ENCODE measurements at regions not wholly inside any gene's neighbourhood (a gene's known extent, or its start where the extent isn't known, plus 50 kb on each side); places are given as distances from the start of the nearest gene placed in this dataset.
A peak's percentile ranks its signal among the peaks of the same experiment; 100 is the strongest.
"Not testable (repeated sequence)": the region's sequence is repeated elsewhere in the genome, so short reads cannot be mapped to it uniquely, and the experiment has no call there.

DNA sequence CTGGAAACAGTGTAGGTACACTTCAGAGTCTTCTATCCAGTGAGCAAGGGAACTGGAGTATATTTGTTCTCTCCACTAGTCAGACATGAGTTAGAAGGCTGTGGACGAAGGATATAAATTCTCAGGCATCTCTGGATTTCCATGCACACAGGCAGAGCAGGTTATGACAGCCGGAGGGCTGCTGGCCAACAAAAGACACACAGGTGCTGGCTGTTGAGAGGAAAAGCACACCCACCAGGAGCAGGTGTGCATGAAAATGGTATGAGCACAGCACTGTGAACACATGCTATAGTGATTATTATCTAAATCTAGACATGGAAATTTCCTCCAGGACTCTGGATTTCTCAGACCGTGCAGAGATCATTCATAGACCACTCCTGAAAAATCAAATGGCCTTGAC, 444.7 kb upstream of the RPS6KA3 start:
- no peak for DNase-seq

DNA sequence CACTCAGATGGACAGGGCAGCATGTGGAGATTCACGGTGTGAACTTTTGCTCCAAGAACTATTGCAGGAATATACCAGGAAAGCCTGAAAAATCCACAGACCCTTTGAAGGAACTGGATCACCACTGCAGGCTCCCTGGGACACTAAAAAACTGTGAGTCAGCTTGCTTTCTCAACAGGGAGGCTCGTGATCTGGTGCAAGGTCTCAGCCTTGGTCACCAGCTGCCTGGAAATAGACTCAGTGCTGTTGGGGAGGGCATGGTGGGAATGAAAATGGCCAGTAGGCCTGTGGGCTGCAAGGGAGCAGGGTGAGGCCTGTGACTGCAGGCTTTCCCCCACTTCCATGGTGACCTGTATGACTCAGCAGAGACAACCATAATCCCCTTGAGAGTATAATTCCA, 426.4 kb upstream of the RPS6KA3 start:
- no peak for DNase-seq

DNA sequence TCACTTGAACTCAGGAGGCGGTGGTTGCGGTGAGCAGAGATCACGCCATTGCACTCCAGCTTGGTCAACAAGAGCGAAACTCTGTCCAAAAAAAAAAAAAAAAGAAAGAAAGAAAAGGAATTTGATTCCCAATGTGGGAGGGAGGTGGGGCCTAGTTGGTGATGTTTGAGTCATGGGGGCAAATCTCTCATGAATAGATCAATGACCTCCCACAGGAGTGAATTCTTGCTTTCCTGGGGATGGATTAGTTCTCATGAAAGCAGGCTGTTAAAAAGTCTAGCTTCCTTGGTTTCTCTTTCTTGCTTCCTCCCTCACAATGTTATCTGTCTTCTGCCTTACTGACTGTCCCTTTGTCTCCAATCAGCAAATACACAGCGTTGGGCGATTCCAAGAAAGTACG, 419.5 kb upstream of the RPS6KA3 start:
- DNase-seq = no peak

DNA sequence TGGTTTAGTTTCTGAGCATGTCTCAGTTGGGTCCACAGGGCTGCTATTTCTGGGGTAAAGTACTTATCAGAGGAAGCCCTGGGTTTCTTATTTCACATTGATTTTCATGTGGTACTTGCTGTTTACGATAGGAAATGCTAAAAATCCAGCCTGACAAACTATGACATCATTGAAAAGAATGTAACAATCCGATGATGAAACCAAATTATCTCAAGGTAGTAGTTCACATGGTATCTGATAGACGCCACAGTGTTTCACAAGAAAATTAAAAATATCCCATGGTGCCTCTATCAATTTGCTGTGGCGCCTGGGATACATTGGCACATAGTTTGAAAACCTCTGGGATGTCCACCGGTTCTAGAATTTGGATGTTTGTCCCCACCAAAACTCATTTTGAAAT, 418.9 kb upstream of the RPS6KA3 start:
- DNase-seq = no peak

DNA sequence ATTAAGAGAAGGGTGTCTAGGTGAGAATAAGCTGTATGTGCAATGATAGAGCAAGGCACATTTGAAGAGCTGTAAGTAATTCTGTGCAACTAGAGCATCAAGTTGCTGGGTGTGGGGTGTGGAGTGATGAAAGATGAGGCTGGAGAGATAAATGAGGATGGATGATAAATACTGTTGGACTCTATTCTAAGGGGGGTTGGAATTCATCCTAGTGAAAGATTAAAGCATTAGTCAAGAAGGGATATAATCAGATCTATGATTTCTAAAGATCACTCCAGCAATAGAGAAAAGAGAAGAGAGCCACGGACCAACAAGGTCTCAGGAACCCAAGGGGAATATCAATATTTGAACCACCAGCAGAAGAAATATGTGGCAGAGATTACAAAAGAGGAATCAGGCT, 415.0 kb upstream of the RPS6KA3 start:
- no peak for DNase-seq

DNA sequence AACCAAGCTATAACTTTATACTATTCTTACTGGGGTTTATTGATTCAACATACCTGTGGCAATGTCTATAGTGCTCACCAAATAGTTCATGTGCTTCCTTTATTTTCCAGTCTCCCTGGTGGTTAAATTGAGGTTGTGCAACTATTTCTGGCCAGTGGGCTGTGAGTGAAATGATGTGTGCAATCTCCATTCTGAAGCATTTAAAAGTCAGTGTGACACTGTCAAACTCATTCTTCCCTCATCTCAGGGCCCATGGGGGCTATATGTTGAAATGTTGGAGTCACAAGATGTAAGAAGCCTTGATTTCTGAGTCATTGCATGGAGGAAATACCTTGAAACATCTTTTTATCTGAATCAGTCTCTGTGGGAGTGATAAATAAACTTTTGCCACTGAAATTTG, 414.3 kb upstream of the RPS6KA3 start:
- no peak for DNase-seq

DNA sequence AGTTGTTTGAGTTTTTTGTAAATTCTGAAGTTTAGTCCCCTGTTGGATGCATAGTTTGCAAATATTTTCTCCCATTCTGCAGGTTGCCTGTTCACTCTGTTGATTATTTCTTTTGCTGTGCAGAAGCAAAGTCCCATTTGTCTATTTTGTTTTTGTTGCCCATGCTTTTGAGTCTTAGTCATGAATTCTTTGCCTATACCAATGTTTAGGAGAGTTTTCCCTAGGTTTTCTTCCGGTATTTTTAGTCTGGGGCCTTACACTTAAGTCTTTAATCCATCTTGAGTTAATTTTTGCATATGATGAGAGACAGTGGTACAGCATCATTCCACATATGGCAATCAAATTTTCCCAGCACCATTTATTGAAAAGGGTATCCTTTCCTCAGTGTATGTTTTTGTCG, 405.8 kb upstream of the RPS6KA3 start:
- DNase-seq = no peak

DNA sequence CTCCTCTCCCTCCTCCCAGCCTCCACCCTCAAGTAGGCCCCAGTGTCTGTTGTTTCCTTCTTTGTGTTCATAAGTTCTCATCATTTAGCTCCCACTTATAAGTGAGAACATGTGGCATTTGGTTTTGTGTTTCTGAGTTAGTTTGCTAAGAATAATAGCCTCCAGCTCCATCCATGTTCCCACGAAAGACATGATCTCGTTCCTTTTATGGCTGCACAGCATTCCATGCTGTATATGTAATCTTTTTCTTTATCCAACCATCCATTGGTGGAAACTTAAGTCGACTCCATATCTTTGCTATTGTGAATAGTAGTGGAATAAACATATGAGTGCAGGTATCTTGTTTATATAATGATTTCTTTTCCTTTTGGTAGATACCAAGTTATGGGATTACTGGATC, 405.0 kb upstream of the RPS6KA3 start:
- not testable (repeated sequence) for DNase-seq

DNA sequence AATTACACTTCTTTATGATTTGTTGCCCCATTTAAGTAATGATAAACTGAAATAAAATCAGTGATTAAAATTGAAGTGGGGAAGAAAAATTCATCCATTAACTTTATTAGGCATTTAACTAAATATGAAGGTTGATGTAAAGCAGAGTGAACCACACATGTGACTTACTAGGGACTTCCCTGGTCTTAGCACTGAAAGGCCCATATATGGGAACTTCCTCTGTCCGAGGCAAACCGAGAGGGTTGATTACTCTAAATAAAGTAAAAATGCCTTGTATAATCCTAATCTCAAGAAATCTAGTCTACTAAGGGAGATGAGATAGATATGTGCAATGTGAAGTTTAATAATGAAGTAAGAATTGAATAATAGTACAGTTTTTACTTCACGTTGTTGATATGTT, 403.9 kb upstream of the RPS6KA3 start:
- no peak for DNase-seq

DNA sequence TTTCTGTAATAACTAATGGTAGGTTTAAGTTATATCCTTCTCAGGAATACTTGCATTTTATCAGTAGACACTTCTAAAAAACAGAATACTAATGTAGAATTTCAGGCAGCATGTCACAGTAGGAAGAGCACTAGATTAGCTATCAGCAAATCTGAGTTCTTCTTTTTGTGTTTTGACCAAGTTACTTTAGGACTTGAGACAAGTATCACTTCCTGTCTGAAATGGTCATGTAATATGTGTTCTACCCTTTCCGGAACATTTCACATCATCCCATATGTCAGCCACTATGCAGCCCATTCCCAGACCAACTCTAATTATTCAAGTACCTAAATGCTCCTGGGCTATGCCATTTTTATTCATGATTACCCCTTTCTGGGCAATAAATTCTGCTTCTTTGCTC, 401.8 kb upstream of the RPS6KA3 start:
- no peak for DNase-seq

DNA sequence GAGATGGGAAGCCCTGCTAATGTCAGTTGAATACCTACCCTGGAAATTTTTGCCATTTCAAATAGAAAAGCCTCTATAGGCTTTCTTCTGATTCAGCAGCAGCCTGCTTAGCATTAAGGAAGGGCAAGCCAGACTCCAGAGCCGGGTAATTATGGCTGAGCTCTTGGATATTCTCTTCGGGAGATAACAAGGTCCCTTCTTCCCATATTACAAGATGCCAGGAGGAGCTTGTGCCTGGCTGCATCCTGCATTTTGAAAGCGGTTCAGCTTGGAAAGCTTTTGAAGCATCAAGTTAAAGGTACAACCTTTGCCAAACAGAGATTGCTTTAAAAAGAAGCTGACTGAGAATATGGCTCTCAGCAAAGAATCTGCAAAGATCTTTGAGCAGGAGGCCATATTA, 399.6 kb upstream of the RPS6KA3 start:
- DNase-seq = peak; percentile 1

DNA sequence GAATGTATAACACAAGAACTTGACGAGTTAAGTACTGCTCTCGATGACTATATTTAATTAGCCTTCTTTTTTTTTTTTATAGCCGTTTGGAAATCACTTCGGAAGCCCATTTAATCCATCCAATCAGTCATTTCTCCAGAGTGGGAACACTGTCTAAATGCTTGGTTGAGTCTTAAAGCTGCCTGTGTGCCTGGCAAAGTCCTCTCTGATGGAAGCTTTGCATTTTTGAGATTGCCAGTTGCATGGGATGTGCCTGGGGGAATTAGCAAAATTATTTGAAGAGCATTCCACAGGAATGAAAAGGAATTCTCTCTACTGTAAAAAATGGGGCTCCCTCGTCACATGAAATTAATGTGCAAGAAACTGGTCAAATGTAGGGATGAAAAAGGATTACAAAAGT, 398.8 kb upstream of the RPS6KA3 start:
- DNase-seq = no peak

DNA sequence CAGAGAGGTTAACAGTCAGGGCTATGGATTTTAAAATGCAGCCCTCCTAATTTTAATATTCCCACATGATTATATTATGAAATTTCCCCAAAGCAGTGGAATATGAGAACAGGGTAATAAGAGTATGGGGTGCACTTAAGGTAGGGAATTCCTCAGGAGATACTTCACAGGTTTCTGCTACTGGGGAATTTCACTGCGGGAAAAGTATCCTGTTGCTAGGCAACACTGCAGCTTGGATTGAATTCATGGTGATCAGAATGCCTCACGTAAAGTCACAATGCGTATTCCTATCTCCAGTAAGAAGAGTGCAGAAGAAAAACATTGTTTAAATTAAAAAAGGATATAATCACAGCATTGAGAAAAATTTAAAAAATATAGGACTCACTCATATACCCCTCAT, 398.1 kb upstream of the RPS6KA3 start:
- no peak for DNase-seq

DNA sequence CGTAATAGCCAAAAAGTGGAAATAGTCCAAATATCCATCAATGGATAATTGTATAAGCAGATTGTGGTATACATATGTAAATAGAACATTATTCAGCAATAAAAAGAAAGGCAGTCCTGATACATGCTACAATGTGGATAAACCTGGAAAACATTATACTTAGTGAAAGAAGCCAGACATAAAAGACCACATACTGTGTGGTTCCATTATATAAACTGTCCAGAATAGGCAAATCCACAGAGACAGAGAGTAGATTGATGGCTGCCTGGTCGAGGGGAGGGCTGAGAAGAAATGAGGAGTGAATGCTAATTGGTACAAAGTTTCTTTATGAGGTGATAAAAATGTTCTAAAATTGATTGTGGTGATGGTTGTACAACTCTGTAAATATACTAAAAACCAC, 397.4 kb upstream of the RPS6KA3 start:
- no peak for DNase-seq

DNA sequence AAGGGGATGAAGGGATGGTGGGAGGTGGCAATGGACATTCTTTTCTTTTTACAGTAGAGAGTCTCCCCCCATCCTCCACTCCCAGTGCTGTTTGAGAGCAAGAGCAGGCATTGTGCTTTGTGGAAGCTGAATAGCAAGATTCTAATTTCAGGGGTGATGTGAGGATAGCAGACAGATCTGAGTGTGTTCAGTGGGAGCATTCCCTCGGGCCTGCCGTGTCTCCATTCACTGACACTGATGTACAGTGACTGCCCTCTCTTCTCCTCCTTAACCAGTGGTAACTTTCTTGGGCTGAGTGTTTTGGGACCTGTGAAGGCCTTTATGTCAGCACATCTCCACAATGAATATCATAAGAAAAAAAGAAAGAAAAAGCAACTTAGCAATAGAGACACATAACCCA, 396.6 kb upstream of the RPS6KA3 start:
- no peak for DNase-seq

DNA sequence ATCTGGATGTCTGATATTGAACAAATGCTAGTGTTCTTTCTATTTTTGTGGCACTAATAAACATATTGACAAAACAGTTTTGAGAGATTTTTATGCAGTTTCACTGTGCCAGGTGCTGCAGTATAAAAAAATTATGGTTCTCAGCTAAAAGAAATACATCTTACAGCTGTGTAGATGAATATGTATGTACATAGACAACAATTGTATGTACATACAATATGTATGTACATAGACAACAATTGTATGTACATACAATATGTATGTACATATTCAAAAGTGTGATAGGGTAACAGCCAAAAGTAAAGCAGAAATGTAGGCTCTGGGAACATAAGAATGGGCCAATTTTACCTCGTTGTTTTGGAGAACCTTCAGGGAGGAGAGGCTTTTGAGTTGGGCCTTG, 390.0 kb upstream of the RPS6KA3 start:
- DNase-seq = no peak

DNA sequence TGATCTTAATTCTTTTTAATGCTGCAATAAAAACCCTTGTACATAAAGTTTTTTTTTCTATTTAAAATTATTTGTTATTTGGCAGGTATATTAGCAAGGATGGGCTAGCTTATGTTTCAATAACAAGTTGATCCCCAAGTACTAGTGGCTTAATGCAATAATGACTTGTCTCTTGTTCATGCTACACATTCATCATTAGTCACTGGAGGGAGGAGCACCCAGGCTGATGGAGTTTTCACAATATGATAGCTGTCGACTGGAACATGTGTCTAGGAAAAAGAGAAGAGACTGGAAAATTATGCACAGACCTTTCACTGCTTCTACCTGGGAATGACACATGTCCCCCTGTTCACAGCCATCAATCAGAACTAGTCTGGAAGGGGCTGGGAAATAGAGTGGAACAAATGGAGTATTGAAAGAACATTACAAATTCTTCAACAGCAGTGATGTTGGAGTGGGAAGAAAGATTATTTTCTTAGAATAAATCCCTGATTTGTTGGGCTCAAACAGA, 387.9 kb upstream of the RPS6KA3 start:
- no peak for DNase-seq

DNA sequence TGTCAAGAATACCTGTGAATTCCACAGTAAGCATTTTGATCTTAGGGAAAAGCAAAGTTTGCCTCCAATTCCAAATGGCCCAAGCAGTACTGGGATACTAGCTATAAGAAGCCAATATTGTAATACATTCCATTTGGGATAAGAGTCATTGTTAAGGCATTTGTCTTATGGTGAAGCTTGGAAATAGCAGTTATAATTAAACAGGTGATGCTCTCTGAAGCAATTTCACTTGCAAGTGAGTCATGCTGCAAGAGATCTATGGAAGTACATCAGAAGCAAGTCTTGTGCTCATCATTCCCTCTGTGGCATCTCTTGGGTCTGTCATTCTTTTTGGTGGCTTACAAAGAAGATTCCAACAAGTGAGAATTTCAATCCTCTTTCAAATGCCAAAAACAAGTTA, 386.4 kb upstream of the RPS6KA3 start:
- DNase-seq = no peak

DNA sequence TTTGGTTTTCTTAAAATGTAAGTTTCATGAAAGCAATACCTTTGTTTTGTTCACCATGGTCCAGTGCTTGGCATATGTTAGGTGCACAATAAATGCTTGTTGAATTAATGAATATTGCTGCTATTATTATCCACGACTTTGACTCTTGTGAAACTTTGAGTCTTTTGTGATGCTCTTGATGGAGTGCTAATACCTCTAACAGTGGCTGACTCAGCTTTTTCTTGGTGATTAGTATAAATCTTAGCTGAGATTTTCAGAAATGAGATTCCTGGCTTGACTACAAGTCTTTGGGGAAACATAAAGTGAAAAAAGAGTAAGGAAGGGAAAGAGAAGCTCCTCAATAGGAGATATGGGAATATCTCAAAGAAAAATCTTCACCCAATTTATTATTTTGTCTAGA, 375.2 kb upstream of the RPS6KA3 start:
- no peak for DNase-seq

DNA sequence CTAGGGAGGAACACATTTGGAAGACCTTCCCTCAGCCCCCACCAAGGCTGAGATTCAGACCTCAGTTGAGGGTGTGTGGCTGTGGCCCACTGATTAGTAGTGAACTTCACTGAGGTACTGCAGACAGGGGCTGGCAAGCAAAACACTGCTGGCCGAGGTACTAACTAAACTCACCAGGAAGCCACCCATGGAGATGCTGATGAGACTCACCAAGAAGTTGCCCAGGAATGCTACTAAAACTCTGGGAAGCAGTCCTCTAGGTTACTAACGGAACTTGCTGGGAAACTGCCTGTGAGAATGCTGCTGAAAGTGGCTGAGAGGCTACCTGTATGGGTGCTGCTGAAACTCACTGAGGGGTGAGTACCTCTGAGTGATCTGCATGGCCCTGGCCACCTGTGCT, 372.4 kb upstream of the RPS6KA3 start:
- no peak for DNase-seq

DNA sequence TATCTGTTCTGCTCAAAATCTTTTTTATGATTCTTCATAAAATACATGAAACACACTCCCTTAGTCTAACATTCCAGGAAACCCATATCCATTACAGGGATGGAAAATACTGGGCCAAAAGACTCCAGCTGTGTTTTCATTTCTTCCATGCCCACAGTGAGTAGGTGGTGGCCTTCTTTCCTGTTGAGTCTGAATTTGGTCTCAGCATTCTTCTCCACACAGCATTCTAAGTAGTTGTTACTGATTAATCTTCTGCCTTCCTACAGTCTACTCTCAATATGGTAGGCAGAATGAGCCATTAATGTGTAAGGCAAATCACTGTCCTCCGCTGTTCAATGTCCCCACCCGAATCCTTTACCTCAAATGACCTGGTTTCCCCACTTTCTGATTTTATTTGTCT, 370.6 kb upstream of the RPS6KA3 start:
- no peak for DNase-seq

DNA sequence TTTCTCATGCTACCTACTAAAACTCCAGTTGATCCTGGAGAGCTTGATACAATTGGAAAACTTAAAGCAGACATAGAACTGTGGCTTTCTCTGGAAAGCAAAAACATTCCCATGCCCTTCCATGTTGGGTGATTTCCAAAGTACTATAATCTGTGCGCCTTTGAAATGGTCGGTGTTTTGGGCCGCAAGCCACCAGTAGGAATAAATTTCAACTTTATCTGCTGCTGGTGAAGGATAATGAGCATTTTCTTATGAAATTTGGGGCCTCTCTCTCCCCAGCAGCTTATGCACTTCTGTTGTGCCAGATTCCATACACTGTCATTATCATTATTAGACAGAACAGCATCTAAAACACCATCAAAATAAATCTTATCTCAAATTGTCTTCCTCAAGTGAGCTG, 366.7 kb upstream of the RPS6KA3 start:
- no peak for DNase-seq

DNA sequence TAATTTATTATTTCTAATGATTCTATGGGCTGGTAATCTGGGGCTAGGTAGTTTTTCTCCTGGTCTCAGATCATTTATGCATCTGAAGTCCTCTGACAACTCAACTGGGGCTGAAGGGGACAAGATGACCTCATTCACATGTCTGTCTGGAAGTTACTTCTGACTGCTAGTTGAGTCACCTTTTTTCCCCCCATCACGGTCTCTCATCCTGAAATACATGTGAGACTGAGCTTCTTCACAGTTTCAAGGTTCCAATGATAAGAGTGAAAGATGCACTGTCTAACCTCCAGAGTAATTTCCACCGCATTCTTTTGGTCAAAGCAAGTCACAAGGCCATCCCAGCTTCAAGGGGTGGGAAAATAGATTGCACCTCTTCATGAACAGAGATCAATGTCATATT, 356.7 kb upstream of the RPS6KA3 start:
- no peak for DNase-seq

DNA sequence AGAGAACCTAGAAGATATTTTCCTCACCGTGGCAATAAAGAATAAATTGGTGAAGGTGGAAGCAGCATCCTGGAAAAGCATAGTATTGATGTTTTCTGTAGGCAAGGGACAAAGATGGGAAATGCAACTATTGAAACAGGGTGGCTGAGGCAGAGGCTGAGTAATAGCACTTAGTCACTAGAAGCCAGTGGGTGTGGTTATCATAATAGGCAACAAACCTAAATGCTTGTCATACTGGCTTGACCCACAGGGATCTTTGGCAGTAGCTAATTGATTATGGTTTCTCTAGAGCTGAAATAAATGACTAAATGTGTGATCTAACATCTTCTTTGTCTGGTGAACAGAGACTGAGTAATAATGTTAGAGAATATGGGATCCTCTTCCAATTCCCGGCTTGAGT, 353.6 kb upstream of the RPS6KA3 start:
- DNase-seq = no peak

DNA sequence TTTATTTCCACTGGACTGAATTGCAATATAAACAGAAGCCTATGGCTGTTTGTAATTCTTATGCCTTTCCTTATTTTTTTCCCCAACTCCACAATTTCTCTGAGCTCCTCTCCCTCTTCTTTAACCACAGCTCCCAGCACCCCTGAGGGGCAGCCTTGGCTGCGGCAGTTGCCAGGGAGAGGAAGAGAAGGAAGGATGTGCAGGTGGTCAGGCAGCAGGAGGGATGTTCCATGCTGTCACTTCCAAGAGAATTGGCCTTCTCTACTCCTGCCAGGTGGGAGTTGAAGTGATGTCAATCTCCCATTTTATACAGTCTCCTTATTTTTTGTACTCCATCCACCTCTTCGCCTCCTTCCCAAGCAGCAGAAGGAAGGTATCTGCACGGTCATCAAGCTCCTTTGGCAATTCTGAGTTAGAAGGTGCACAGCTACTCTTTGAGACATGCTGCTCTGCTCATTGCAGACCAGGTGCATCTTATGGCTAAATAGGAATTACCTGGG, 343.3 kb upstream of the RPS6KA3 start:
- DNase-seq = no peak

DNA sequence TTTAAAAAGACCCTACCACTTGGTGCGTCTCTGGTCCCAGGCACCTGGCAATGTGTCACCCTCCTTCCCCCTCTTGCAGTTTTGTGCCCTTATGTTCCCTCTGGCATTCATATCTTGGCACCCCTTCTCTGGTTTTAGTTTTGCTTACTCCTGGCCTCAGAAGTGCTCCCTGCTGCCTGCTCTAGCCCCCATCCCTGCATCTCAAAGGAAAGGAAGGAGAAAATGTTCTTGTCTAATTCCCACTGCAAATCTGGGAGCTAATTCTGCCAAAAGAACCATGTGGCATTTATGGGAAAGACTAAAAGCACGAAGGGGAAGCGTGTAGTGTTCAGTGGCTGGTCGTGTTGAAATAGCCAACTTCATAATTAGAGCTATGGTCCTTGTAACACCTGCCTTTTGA, 340.1 kb upstream of the RPS6KA3 start:
- no peak for DNase-seq

Measured in hindlimb muscle (tissue), 1 donor.